ENCODE measurements at regions not wholly inside any gene's neighbourhood (a gene's known extent, or its start where the extent isn't known, plus 50 kb on each side); places are given as distances from the start of the nearest gene placed in this dataset.

DNA sequence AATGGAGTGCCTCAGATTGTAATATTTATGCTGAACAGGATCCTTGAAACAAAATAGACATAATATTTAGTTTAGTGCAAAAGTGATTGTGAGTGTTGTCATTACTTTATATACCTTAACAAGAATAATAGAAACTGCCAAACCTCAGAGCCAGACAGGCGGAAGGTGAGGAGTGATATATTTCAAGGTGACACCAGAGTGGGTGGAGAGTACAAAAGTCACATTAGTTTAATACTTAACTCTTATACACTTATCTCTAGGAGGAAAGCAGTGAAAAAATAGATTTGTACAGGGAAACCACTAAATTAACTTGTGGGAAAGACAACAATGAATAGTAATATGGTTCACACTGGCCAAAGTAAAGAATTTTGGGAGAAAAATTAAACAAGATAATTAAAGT is 342.8 kb upstream of the NDST4 start:
- TF ChIP-seq, protein P1, sequence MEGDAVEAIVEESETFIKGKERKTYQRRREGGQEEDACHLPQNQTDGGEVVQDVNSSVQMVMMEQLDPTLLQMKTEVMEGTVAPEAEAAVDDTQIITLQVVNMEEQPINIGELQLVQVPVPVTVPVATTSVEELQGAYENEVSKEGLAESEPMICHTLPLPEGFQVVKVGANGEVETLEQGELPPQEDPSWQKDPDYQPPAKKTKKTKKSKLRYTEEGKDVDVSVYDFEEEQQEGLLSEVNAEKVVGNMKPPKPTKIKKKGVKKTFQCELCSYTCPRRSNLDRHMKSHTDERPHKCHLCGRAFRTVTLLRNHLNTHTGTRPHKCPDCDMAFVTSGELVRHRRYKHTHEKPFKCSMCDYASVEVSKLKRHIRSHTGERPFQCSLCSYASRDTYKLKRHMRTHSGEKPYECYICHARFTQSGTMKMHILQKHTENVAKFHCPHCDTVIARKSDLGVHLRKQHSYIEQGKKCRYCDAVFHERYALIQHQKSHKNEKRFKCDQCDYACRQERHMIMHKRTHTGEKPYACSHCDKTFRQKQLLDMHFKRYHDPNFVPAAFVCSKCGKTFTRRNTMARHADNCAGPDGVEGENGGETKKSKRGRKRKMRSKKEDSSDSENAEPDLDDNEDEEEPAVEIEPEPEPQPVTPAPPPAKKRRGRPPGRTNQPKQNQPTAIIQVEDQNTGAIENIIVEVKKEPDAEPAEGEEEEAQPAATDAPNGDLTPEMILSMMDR (conservative IDR thresholded peaks at IDR 0.05 in 1 of 2, IDR thresholded peaks at IDR 0.05 in 1 of 2; ENCODE audit: low read depth in 1 of 2, low read length in 2 of 2) = no peak
- TF ChIP-seq EZH2 (IDR thresholded peaks at IDR 0.05; ENCODE audit: low read length, missing control alignments) = no peak
